SK-N-MC (cell line): ENCODE measurements at regions not wholly inside any gene's neighbourhood (a gene's known extent, or its start where the extent isn't known, plus 50 kb on each side); places are given as distances from the start of the nearest gene placed in this dataset.

Experiments
- EZH2 ChIP-seq: fragments of 200-600 bp; sonication (generic); IDR thresholded peaks from one replicate; pipeline ENCODE4 v1.6.1; 2017; ENCODE audit warnings: antibody characterized with exemption
- FOXP2 ChIP-seq: optimal IDR thresholded peaks from 2 replicates; pipeline ENCODE3; 2011; ENCODE audit warnings: mild to moderate bottlenecking, moderate library complexity; ENCODE audit not compliant: insufficient read depth; ENCODE audit errors: extremely low read length, control extremely low read depth
- POLR2AphosphoS5 ChIP-seq: IDR thresholded peaks from 2 replicates; pipeline ENCODE4 v1.6.1; 2012; ENCODE audit warnings: mild to moderate bottlenecking, low read depth, low read length, borderline replicate concordance

DNA sequence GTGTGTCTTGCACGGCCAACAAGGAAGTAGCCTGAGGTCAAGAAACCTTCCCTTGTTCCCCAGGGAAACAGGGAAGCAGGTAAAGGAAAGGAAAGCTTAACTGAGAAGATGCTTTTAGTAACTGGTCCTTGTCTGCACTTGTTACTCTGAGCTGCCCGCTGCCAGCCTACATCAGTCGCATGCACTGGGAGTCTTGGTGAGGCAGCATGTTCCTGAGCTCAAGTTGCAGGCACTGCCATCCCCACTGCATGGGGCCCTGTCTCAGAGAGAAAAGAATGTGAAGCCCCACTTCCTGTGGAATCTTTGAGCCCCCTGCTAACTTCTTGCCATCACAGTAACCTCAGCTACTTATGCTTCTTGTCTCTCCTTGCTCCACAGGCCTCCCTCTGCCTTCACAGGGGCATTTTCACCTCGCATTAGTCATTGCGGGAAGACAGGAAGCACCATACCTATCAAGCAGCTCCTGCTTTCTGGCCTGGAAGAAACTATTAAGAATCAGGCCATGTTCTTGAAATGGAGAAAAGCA is 344.1 kb upstream of the ADAMTSL1 start:
- TF ChIP-seq EZH2 (no peak), POLR2AphosphoS5 (no peak), FOXP2 (no peak)
